T-cell (primary cell): ENCODE measurements at regions not wholly inside any gene's neighbourhood (a gene's known extent, or its start where the extent isn't known, plus 50 kb on each side); places are given as distances from the start of the nearest gene placed in this dataset.

Experiments used
- ATAC-seq, 4 experiments: fragments of 200-7000 bp in 3 of 4; fragments of 150-1000 bp in 1 of 4; cut with Tn5 transposase; replicated peaks in 1 of 4; 1 replicate in 3 of 4; 2 replicates in 1 of 4; pipeline ENCODE4 v1.10.0; 2021; ENCODE audit warnings: moderate library complexity in 3 of 4, mild to moderate bottlenecking in 2 of 4, moderate number of reproducible peaks in 1 of 4
- CTCF ChIA-PET, 2 donors: fragments of 300-600 bp; sonication (Branson Sonifier 250); formaldehyde crosslinking; loops; one replicate each; lab custom pipeline; 2022; ENCODE audit warnings: antibody characterized with exemption in 2 of 2; lab: Charles Lee
- POLR2A ChIA-PET, 2 donors: fragments of 300-600 bp; sonication (Branson Sonifier 250); formaldehyde crosslinking; loops; one replicate each; lab custom pipeline; 2022; ENCODE audit warnings: antibody characterized with exemption in 2 of 2; lab: Charles Lee
- DNase-seq, 35 experiments: peaks; one replicate each; pipeline versions ENCODE4 v3.0.0 to v3.0.0-alpha.2; 2013 to 2023
- H3K27ac ChIP-seq: one replicate; pipeline ENCODE4 v1.5.1; 2013; ENCODE audit warnings: low read length
- H3K27me3 ChIP-seq, 2 experiments: replicated peaks in 1 of 2; 1 replicate in 1 of 2; 2 replicates in 1 of 2; pipeline versions ENCODE4 v1.6.1 to v1.7.0; 2013; ENCODE audit warnings: low read length in 1 of 2, mixed read lengths in 1 of 2; ENCODE audit not compliant: control insufficient read depth in 2 of 2, insufficient read depth in 2 of 2; ENCODE audit errors: extremely low read depth in 1 of 2
- H3K36me3 ChIP-seq, 2 donors: 1 replicate in 1 of 2; 2 replicates in 1 of 2; pipeline versions ENCODE4 v1.6.1 to v1.7.0; 2013; ENCODE audit warnings: low read length in 1 of 2; ENCODE audit not compliant: control insufficient read depth in 2 of 2, insufficient read depth in 1 of 2; ENCODE audit errors: extremely low read depth in 1 of 2
- H3K4me1 ChIP-seq, 2 experiments: 1 replicate in 1 of 2; 2 replicates in 1 of 2; pipeline versions ENCODE4 v1.6.1 to v1.7.0; 2013; ENCODE audit warnings: low read length in 2 of 2, mixed read lengths in 1 of 2; ENCODE audit not compliant: insufficient read depth in 2 of 2, control insufficient read depth in 1 of 2; ENCODE audit errors: extremely low read depth in 1 of 2
- H3K4me3 ChIP-seq, 2 donors: 1 replicate in 1 of 2; 2 replicates in 1 of 2; pipeline versions ENCODE4 v1.5.1 to v1.7.0; 2013; ENCODE audit warnings: mild to moderate bottlenecking in 2 of 2, low read length in 1 of 2, moderate library complexity in 1 of 2; ENCODE audit not compliant: control insufficient read depth in 1 of 2; ENCODE audit errors: extremely low read depth in 1 of 2
- H3K9me3 ChIP-seq: 2 replicates; pipeline ENCODE4 v1.7.0; 2013
- H3K27ac Mint-ChIP-seq, 2 donors: one replicate each; pipeline ENCODE4 v1.8.0; 2020 to 2021; ENCODE audit warnings: mild to moderate bottlenecking in 2 of 2, mixed read lengths in 2 of 2
- H3K27me3 Mint-ChIP-seq, 2 donors: one replicate each; pipeline ENCODE4 v1.8.0; 2021 to 2022; ENCODE audit warnings: mixed read lengths in 2 of 2
- H3K36me3 Mint-ChIP-seq: one replicate; pipeline ENCODE4 v1.8.0; 2021; ENCODE audit warnings: mixed read lengths
- H3K4me1 Mint-ChIP-seq, 3 donors: one replicate each; pipeline ENCODE4 v1.8.0; 2020 to 2022; ENCODE audit warnings: mixed read lengths in 3 of 3, mild to moderate bottlenecking in 1 of 3
- H3K4me3 Mint-ChIP-seq, 3 donors: one replicate each; pipeline ENCODE4 v1.8.0; 2020 to 2022; ENCODE audit warnings: mild to moderate bottlenecking in 3 of 3, mixed read lengths in 3 of 3, moderate library complexity in 3 of 3
- H3K9me3 Mint-ChIP-seq, 3 donors: one replicate each; pipeline ENCODE4 v1.8.0; 2020 to 2022; ENCODE audit warnings: mixed read lengths in 3 of 3
- WGBS: methylation state at CpG from one replicate; pipeline ENCODE4 v1.1.5; 2013; ENCODE audit warnings: missing lambda C conversion rate; ENCODE audit not compliant: insufficient coverage; 5-methylcytosine and 5-hydroxymethylcytosine counted together

- Histone ChIP-seq H3K4me3 (no peak overlapping the region), H3K36me3 (no peaks in the 10 kb centered on the region), H3K27me3 (no peaks in the 10 kb centered on the region), H3K9me3 (no peaks in the 10 kb centered on the region), H3K27ac (no peak overlapping the region), H3K4me1 (no peaks in the 10 kb centered on the region)
- CTCF ChIA-PET = no interaction called here
- POLR2A ChIA-PET = no interaction called here
- H3K9me3 Mint-ChIP-seq = no peaks in the 10 kb centered on the region
- no peak overlapping the region for H3K27ac Mint-ChIP-seq
- ATAC-seq (no peak), DNase-seq (no peak)
- no CpG with 5 or more reads among the region's 1 CpG for WGBS
- H3K4me1 Mint-ChIP-seq = no peaks in the 10 kb centered on the region
- H3K36me3 Mint-ChIP-seq = no peaks in the 10 kb centered on the region
- no peak overlapping the region for H3K4me3 Mint-ChIP-seq
- H3K27me3 Mint-ChIP-seq = peaks cover 4 to 6% of the 10 kb centered on the region in 2 donors
These were observed 439.4 kb upstream of the PFKP start for GRCh38 chr10:2627969-2628368.

- no peaks in the 10 kb centered on the region for H3K9me3 ChIP-seq
- Mint-ChIP-seq H3K27ac (no peak overlapping the region), H3K9me3 (peaks cover 0 to 4% (median 0%) of the 10 kb centered on the region in 3 donors), H3K36me3 (no peaks in the 10 kb centered on the region), H3K4me1 (no peaks in the 10 kb centered on the region), H3K27me3 (peaks cover 5 to 11% of the 10 kb centered on the region in 2 donors), H3K4me3 (no peak overlapping the region)
- DNase-seq = no peak
- no peak for ATAC-seq
- no peaks in the 10 kb centered on the region for H3K4me1 ChIP-seq
- H3K27ac ChIP-seq = no peak overlapping the region
- no peak overlapping the region for H3K4me3 ChIP-seq
- ChIA-PET CTCF (no interaction called here), POLR2A (no interaction called here)
- H3K36me3 ChIP-seq = no peaks in the 10 kb centered on the region
- H3K27me3 ChIP-seq = no peaks in the 10 kb centered on the region
- 88% methylated on average over 7 of the region's 10 CpGs for WGBS
These were observed 442.3 kb upstream of the PFKP start for GRCh38 chr10:2625094-2625493.

GRCh38 chr10:2623675-2624274 lies 443.6 kb upstream of the PFKP start:
- ChIA-PET POLR2A (no interaction called here), CTCF (no interaction called here)
- 82% methylated on average over 10 of the region's 12 CpGs for WGBS
- Histone ChIP-seq H3K27ac (no peak overlapping the region), H3K4me3 (no peak overlapping the region), H3K9me3 (no peaks in the 10 kb centered on the region), H3K4me1 (no peaks in the 10 kb centered on the region), H3K36me3 (no peaks in the 10 kb centered on the region), H3K27me3 (no peaks in the 10 kb centered on the region)
- DNase-seq = no peak
- no peaks in the 10 kb centered on the region for H3K4me1 Mint-ChIP-seq
- no peaks in the 10 kb centered on the region for H3K36me3 Mint-ChIP-seq
- no peak overlapping the region for H3K4me3 Mint-ChIP-seq
- ATAC-seq = no peak
- peaks cover 5 to 11% of the 10 kb centered on the region in 2 donors for H3K27me3 Mint-ChIP-seq
- peaks cover 0 to 4% (median 0%) of the 10 kb centered on the region in 3 donors for H3K9me3 Mint-ChIP-seq
- H3K27ac Mint-ChIP-seq = no peak overlapping the region

GRCh38 chr10:2620827-2621521 lies 446.4 kb upstream of the PFKP start:
- no peak overlapping the region for H3K4me3 Mint-ChIP-seq
- H3K4me3 ChIP-seq = no peak overlapping the region
- no peaks in the 10 kb centered on the region for H3K27me3 ChIP-seq
- peaks cover 0 to 4% (median 0%) of the 10 kb centered on the region in 3 donors for H3K9me3 Mint-ChIP-seq
- H3K36me3 ChIP-seq = no peaks in the 10 kb centered on the region
- DNase-seq (no peak), ATAC-seq (no peak)
- H3K36me3 Mint-ChIP-seq = no peaks in the 10 kb centered on the region
- H3K27ac Mint-ChIP-seq = no peak overlapping the region
- no peak overlapping the region for H3K27ac ChIP-seq
- POLR2A ChIA-PET = no interaction called here
- no peaks in the 10 kb centered on the region for H3K4me1 Mint-ChIP-seq
- WGBS = 75% methylated on average over 3 of the region's 5 CpGs
- CTCF ChIA-PET = interaction anchor here in 1 of 2 donors (0.7 kb wide), 1 partner anchor 19 kb away, joined by 4 read pairs; no protein-coding TSS in a partner anchor
- peaks cover 5 to 11% of the 10 kb centered on the region in 2 donors for H3K27me3 Mint-ChIP-seq
- H3K9me3 ChIP-seq = no peaks in the 10 kb centered on the region
- no peaks in the 10 kb centered on the region for H3K4me1 ChIP-seq

- ATAC-seq (no peak), DNase-seq (no peak)
- H3K9me3 Mint-ChIP-seq = peaks cover 0 to 4% (median 0%) of the 10 kb centered on the region in 3 donors
- Histone ChIP-seq H3K36me3 (no peaks in the 10 kb centered on the region), H3K9me3 (no peaks in the 10 kb centered on the region), H3K27ac (no peak overlapping the region), H3K27me3 (no peaks in the 10 kb centered on the region), H3K4me1 (no peaks in the 10 kb centered on the region), H3K4me3 (no peak overlapping the region)
- CTCF ChIA-PET = interaction anchor here in 1 of 2 donors (0.5 kb wide), 1 partner anchor 14 kb away, joined by 3 read pairs; no protein-coding TSS in a partner anchor
- H3K27me3 Mint-ChIP-seq = peaks cover 5 to 14% of the 10 kb centered on the region in 2 donors
- no peaks in the 10 kb centered on the region for H3K4me1 Mint-ChIP-seq
- H3K27ac Mint-ChIP-seq = no peak overlapping the region
- H3K36me3 Mint-ChIP-seq = no peaks in the 10 kb centered on the region
- POLR2A ChIA-PET = no interaction called here
- H3K4me3 Mint-ChIP-seq = no peak overlapping the region
- 43% methylated on average over 1 of the region's 4 CpGs for WGBS
These were observed 447.4 kb upstream of the PFKP start for GRCh38 chr10:2619916-2620315.

GRCh38 chr10:2619472-2619871 lies 447.9 kb upstream of the PFKP start:
- no peaks in the 10 kb centered on the region for H3K36me3 ChIP-seq
- POLR2A ChIA-PET = no interaction called here
- H3K4me1 ChIP-seq = no peaks in the 10 kb centered on the region
- H3K4me3 Mint-ChIP-seq = no peak overlapping the region
- DNase-seq (no peak), ATAC-seq (no peak)
- H3K27ac ChIP-seq = no peak overlapping the region
- H3K9me3 ChIP-seq = no peaks in the 10 kb centered on the region
- H3K36me3 Mint-ChIP-seq = no peaks in the 10 kb centered on the region
- CTCF ChIA-PET = interaction anchor here in 1 of 2 donors (0.5 kb wide), 1 partner anchor 15 kb away, joined by 3 read pairs; no protein-coding TSS in a partner anchor
- H3K27me3 ChIP-seq = no peaks in the 10 kb centered on the region
- peaks cover 5 to 12% of the 10 kb centered on the region in 2 donors for H3K27me3 Mint-ChIP-seq
- H3K4me3 ChIP-seq = no peak overlapping the region
- H3K9me3 Mint-ChIP-seq = peaks cover 0 to 4% (median 0%) of the 10 kb centered on the region in 3 donors
- H3K27ac Mint-ChIP-seq = no peak overlapping the region
- WGBS = 33% methylated on average over 3 of the region's 4 CpGs
- no peaks in the 10 kb centered on the region for H3K4me1 Mint-ChIP-seq
